ENCODE measurements at regions not wholly inside any gene's neighbourhood (a gene's known extent, or its start where the extent isn't known, plus 50 kb on each side); places are given as distances from the start of the nearest gene placed in this dataset.

GRCh38 chr12:14314801-14315200 lies 50.7 kb upstream of the ATF7IP start:
- Mint-ChIP-seq H3K36me3 (ENCODE audit: insufficient read depth in 1 of 3, low read depth in 3 of 3) (peaks cover 0 to 7% (median 0%) of the 10 kb centered on the region in 3 experiments; a peak in 2 of 7 replicates), H3K27ac (no peak overlapping the region), H3K27me3 (ENCODE audit: low read depth) (no peaks in the 10 kb centered on the region), H3K4me1 (no peaks in the 10 kb centered on the region), H3K4me3 (no peak overlapping the region), H3K9me3 (no peaks in the 10 kb centered on the region)
- H2AK5ac ChIP-seq (ENCODE audit: insufficient read length, low read length) = no peak overlapping the region
- no peak overlapping the region for H3K4me2 ChIP-seq (ENCODE audit: insufficient read depth, insufficient read length, low read length)
- H3K18ac ChIP-seq (ENCODE audit: insufficient read length, low read depth, low read length) = no peak overlapping the region
- H3K27ac ChIP-seq (ENCODE audit: insufficient read length, low read depth, low read length) = no peak overlapping the region
- H2BK5ac ChIP-seq (ENCODE audit: insufficient read length, low read length) = no peak overlapping the region
- no peaks in the 10 kb centered on the region for H3K9me3 ChIP-seq (ENCODE audit: control insufficient read depth, low read depth, low read length)
- DNase-seq = no peak
- no peak overlapping the region for H4K5ac ChIP-seq (ENCODE audit: insufficient read length, low read depth, low read length)
- no peaks in the 10 kb centered on the region for H4K20me1 ChIP-seq (ENCODE audit: control insufficient read depth, insufficient read depth, insufficient read length)
- H3K4ac ChIP-seq (ENCODE audit: low read depth, low read length) = no peak overlapping the region
- no peak overlapping the region for H3K23ac ChIP-seq (ENCODE audit: insufficient read length, low read depth, low read length)
- no peaks in the 10 kb centered on the region for H3K79me2 ChIP-seq (ENCODE audit: insufficient read depth, low read length)
- H4K8ac ChIP-seq (replicated peaks; ENCODE audit: insufficient read length, low read depth, low read length) = no peak overlapping the region
- H3K27me3 ChIP-seq (ENCODE audit: insufficient read depth, low read length) = no peaks in the 10 kb centered on the region
- no peak overlapping the region for H4K91ac ChIP-seq (ENCODE audit: insufficient read length, low read depth, low read length)
- no peak overlapping the region for H2AFZ ChIP-seq (ENCODE audit: low read length)
- no peak overlapping the region for H2BK120ac ChIP-seq (ENCODE audit: low read depth, low read length, poor library complexity, severe bottlenecking)
- H3K4me1 ChIP-seq (ENCODE audit: insufficient read depth, low read length) = no peaks in the 10 kb centered on the region
- H3T11ph ChIP-seq (ENCODE audit: low read length) = no peak overlapping the region
- H3K14ac ChIP-seq (ENCODE audit: insufficient read depth, low read length) = no peak overlapping the region
- no peak overlapping the region for H2BK15ac ChIP-seq (ENCODE audit: low read depth, low read length)
- H2BK12ac ChIP-seq (ENCODE audit: insufficient read length, low read depth, low read length) = no peak overlapping the region
- no peaks in the 10 kb centered on the region for H3K79me1 ChIP-seq (ENCODE audit: insufficient read depth, low read depth, low read length, poor library complexity, severe bottlenecking)
- H3K56ac ChIP-seq (ENCODE audit: insufficient read length, low read depth, low read length) = no peak overlapping the region
- WGBS (ENCODE audit: extremely low coverage, insufficient read length, low lambda C conversion rate) = no CpG with 5 or more reads among the region's 6 CpGs
- no peak for TF ChIP-seq CTCF (conservative IDR thresholded peaks at IDR 0.05)
- no peak overlapping the region for H3K9ac ChIP-seq (ENCODE audit: extremely low read depth, insufficient read length, low read length)
- H3K23me2 ChIP-seq (ENCODE audit: insufficient read length, low read depth, low read length, poor library complexity, severe bottlenecking) = no peaks in the 10 kb centered on the region
- no peak overlapping the region for H2BK20ac ChIP-seq (ENCODE audit: low read depth, low read length, poor library complexity, severe bottlenecking)
